ENCODE measurements at regions not wholly inside any gene's neighbourhood (a gene's known extent, or its start where the extent isn't known, plus 50 kb on each side); places are given as distances from the start of the nearest gene placed in this dataset.

- H3K9me1 ChIP-seq (ENCODE audit: insufficient read depth, low read length): no peaks in the 10 kb centered on the region
- H2BK5ac ChIP-seq (ENCODE audit: low read depth, low read length, poor library complexity, severe bottlenecking): no peak overlapping the region
- no peak overlapping the region for H3K14ac ChIP-seq (replicated peaks; ENCODE audit: low read depth, low read length)
- ChIA-PET CTCF (interaction anchor here (0.7 kb wide), 1 partner anchor 91 kb away, joined by 3 read pairs; no protein-coding TSS in a partner anchor), POLR2A (ENCODE audit: unreplicated experiment) (no interaction called here)
- H3K23ac ChIP-seq (ENCODE audit: low read depth, low read length): no peak overlapping the region
- TF ChIP-seq FOS (IDR thresholded peaks at IDR 0.05; ENCODE audit: low read depth, low read length): no peak
- TF ChIP-seq, protein P1, sequence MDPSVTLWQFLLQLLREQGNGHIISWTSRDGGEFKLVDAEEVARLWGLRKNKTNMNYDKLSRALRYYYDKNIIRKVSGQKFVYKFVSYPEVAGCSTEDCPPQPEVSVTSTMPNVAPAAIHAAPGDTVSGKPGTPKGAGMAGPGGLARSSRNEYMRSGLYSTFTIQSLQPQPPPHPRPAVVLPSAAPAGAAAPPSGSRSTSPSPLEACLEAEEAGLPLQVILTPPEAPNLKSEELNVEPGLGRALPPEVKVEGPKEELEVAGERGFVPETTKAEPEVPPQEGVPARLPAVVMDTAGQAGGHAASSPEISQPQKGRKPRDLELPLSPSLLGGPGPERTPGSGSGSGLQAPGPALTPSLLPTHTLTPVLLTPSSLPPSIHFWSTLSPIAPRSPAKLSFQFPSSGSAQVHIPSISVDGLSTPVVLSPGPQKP (IDR thresholded peaks at IDR 0.05; ENCODE audit: borderline replicate concordance, low read depth, low read length): no peak
- no peak for TF ChIP-seq NFE2L2 (IDR thresholded peaks at IDR 0.05; ENCODE audit: low read depth, low read length)
- no peak for TF ChIP-seq USF2 (IDR thresholded peaks at IDR 0.05; ENCODE audit: low read depth, low read length)
- no peak for TF ChIP-seq MAFK (IDR thresholded peaks at IDR 0.05; ENCODE audit: low read depth, low read length)
- no peak for TF ChIP-seq RFX5 (IDR thresholded peaks at IDR 0.05; ENCODE audit: low read depth, low read length)
- no peak for TF ChIP-seq RAD21 (IDR thresholded peaks at IDR 0.05; ENCODE audit: low read length)
- TF ChIP-seq CTCF (conservative IDR thresholded peaks at IDR 0.05; ENCODE audit: low read depth, low read length): no peak
- TF ChIP-seq CHD1 (IDR thresholded peaks at IDR 0.05; ENCODE audit: low read depth, low read length): no peak
- no peak for TF ChIP-seq MXI1 (IDR thresholded peaks at IDR 0.05; ENCODE audit: borderline replicate concordance, low read depth, low read length)
- TF ChIP-seq CEBPB (IDR thresholded peaks at IDR 0.05; ENCODE audit: low read depth, low read length): no peak
- TF ChIP-seq MAZ (IDR thresholded peaks at IDR 0.05; ENCODE audit: borderline replicate concordance, low read depth, low read length): no peak
- no peak for TF ChIP-seq BHLHE40 (IDR thresholded peaks at IDR 0.05; ENCODE audit: low read depth, low read length)
- TF ChIP-seq POLR2A (IDR thresholded peaks at IDR 0.05; ENCODE audit: low read depth, low read length): no peak
- no peak for TF ChIP-seq RCOR1 (IDR thresholded peaks at IDR 0.05; ENCODE audit: insufficient replicate concordance, low read length)
- no peak for TF ChIP-seq SMC3 (IDR thresholded peaks at IDR 0.05; ENCODE audit: low read depth, low read length)
- H3K4me3 ChIP-seq (ENCODE audit: insufficient read depth, low read depth, low read length): no peak overlapping the region
- no peak overlapping the region for H3K18ac ChIP-seq (ENCODE audit: low read depth, low read length)
- no peaks in the 10 kb centered on the region for H3K36me3 ChIP-seq (ENCODE audit: control insufficient read depth, insufficient read depth, low read length)
- H2BK20ac ChIP-seq (ENCODE audit: low read depth, low read length): no peak overlapping the region
- no peak overlapping the region for H2BK15ac ChIP-seq (ENCODE audit: low read depth, low read length)
- H3K27ac ChIP-seq (ENCODE audit: insufficient read depth, low read length): no peak overlapping the region
- no peak overlapping the region for H2AK9ac ChIP-seq (replicated peaks; ENCODE audit: low read depth, low read length, poor library complexity)
- no peaks in the 10 kb centered on the region for H3K4me1 ChIP-seq (ENCODE audit: control insufficient read depth, insufficient read depth, low read length)
- H3K27me3 ChIP-seq (ENCODE audit: control insufficient read depth, insufficient read depth, low read length): no peaks in the 10 kb centered on the region
- H3K56ac ChIP-seq (ENCODE audit: extremely low read depth, insufficient read depth, low read length): no peak overlapping the region
- no peak overlapping the region for H4K8ac ChIP-seq (ENCODE audit: low read depth in 2 of 2, low read length in 2 of 2)
- H3K4me2 ChIP-seq (ENCODE audit: low read depth, low read length): no peak overlapping the region
- ATAC-seq (ENCODE audit: low read depth): no peak
- DNase-seq: no peak
- BruUV-seq (replicated peaks): no TSS peak
- intact Hi-C loops (cut with micrococcal nuclease) (no loop called here), dilution Hi-C loops (cut with HindIII; ENCODE audit: low sequenced_read_pairs, unreplicated experiment) (no loop called here), in situ Hi-C loops (cut with MboI; ENCODE audit: low sequenced_read_pairs) (no loop called here)
- H4K91ac ChIP-seq (ENCODE audit: insufficient read depth, low read depth, low read length): no peak overlapping the region
- no peak overlapping the region for H2AK5ac ChIP-seq (ENCODE audit: low read depth, low read length)
- H2BK120ac ChIP-seq (ENCODE audit: low read depth, low read length): no peak overlapping the region
- WGBS, 2 experiments (ENCODE audit: extremely low coverage in 2 of 2, insufficient read length in 1 of 2): no CpG with 5 or more reads among the region's 2 CpGs
- H3K9me3 ChIP-seq (ENCODE audit: control insufficient read depth, insufficient read depth, low read length): 0 out of 2 replicates have a peak, but pooled peaks cover 2% of the 10 kb centered on the region
- H3K4ac ChIP-seq (ENCODE audit: low read depth, low read length): no peak overlapping the region
- no peaks in the 10 kb centered on the region for H3K79me1 ChIP-seq (ENCODE audit: low read depth in 1 of 2, low read length in 2 of 2)
- no peak overlapping the region for H4K5ac ChIP-seq (ENCODE audit: low read depth, low read length)
- no peaks in the 10 kb centered on the region for H4K20me1 ChIP-seq (ENCODE audit: insufficient read depth, low read length)
- H2AFZ ChIP-seq (replicated peaks; ENCODE audit: low read length, poor library complexity): no peak overlapping the region
- no peak overlapping the region for H3K9ac ChIP-seq (ENCODE audit: low read depth, low read length)
These were observed 946.1 kb downstream of the SQOR start for GRCh38 chr15:46580924-46581323.

All from IMR-90 (cell line).